PFSK-1 (cell line): ENCODE measurements at regions not wholly inside any gene's neighbourhood (a gene's known extent, or its start where the extent isn't known, plus 50 kb on each side); places are given as distances from the start of the nearest gene placed in this dataset.

Experiments
- FOXP2 ChIP-seq: optimal IDR thresholded peaks from 2 replicates; pipeline ENCODE3; 2011; ENCODE audit warnings: borderline replicate concordance, control low read depth, inconsistent platforms; ENCODE audit not compliant: insufficient read depth; ENCODE audit errors: extremely low read length, extremely low read depth
- POLR2AphosphoS5 ChIP-seq: IDR thresholded peaks from 2 replicates; pipeline ENCODE4 v1.6.1; 2012; ENCODE audit warnings: low read depth, mild to moderate bottlenecking, control low read depth, low read length, moderate library complexity
- SIN3A ChIP-seq: IDR thresholded peaks from 2 replicates; pipeline ENCODE4 v1.6.1; 2012; ENCODE audit warnings: mild to moderate bottlenecking, low read length, moderate library complexity, borderline replicate concordance; ENCODE audit not compliant: insufficient read depth
- TAF1 ChIP-seq: IDR thresholded peaks from 2 replicates; pipeline ENCODE4 v1.6.1; 2012; ENCODE audit warnings: low read length, control low read depth, borderline replicate concordance; ENCODE audit not compliant: insufficient read depth
- TF ChIP-seq, protein P1 (sequence below), 2 experiments: IDR thresholded peaks; 2 replicates each; pipeline versions ENCODE4 v1.6.1 to v1.8.0; 2011 to 2012; ENCODE audit warnings: low read depth in 2 of 2, low read length in 2 of 2, control low read depth in 1 of 2, inconsistent platforms in 1 of 2, mild to moderate bottlenecking in 1 of 2, moderate library complexity in 1 of 2; ENCODE audit not compliant: insufficient read depth in 1 of 2

DNA sequence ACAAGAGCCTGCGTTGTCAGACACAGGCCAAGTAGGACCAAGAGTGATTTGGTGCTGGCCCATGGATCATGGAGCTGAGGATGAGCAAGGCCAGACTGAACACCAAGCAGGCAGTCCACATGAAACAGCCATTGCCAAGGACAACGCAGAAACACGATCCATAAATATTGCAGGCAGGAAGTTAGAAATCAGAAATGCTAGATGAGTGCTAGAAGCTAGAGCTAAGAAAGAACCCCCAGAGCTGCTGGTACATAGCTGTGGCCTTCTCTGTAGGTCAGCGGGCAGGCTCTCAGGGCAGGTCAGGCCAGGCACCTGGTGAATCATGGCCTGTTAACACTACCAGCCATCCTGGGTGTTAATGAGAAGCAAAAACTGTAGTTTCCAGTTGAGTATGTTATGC is 119.7 kb downstream of the ALDH8A1 start:
- TF ChIP-seq POLR2AphosphoS5 (no peak), SIN3A (no peak), FOXP2 (no peak), TAF1 (no peak)
- TF ChIP-seq, protein P1, sequence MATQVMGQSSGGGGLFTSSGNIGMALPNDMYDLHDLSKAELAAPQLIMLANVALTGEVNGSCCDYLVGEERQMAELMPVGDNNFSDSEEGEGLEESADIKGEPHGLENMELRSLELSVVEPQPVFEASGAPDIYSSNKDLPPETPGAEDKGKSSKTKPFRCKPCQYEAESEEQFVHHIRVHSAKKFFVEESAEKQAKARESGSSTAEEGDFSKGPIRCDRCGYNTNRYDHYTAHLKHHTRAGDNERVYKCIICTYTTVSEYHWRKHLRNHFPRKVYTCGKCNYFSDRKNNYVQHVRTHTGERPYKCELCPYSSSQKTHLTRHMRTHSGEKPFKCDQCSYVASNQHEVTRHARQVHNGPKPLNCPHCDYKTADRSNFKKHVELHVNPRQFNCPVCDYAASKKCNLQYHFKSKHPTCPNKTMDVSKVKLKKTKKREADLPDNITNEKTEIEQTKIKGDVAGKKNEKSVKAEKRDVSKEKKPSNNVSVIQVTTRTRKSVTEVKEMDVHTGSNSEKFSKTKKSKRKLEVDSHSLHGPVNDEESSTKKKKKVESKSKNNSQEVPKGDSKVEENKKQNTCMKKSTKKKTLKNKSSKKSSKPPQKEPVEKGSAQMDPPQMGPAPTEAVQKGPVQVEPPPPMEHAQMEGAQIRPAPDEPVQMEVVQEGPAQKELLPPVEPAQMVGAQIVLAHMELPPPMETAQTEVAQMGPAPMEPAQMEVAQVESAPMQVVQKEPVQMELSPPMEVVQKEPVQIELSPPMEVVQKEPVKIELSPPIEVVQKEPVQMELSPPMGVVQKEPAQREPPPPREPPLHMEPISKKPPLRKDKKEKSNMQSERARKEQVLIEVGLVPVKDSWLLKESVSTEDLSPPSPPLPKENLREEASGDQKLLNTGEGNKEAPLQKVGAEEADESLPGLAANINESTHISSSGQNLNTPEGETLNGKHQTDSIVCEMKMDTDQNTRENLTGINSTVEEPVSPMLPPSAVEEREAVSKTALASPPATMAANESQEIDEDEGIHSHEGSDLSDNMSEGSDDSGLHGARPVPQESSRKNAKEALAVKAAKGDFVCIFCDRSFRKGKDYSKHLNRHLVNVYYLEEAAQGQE (IDR thresholded peaks at IDR 0.05; ENCODE audit: insufficient read depth in 1 of 2, low read depth in 2 of 2, low read length in 2 of 2) = no peak

DNA sequence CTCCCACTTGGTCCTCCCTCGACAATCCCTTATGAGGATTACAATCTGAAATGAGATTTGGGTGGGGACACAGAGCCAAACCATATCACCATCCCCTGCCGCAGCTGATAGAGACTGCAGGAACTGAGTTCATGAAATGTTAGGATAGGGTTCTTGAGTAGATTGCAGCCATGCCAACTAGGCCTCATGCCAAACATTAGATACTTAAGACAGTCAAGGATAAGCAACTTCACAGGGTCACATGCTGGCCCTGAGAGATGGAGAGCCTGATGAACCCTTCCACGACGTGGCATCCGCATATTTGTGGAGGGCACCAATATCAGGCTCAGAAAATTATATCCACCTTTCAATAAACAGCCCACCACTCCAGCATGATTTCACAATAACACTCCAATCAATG is 121.3 kb downstream of the ALDH8A1 start:
- TF ChIP-seq, protein P1 (IDR thresholded peaks at IDR 0.05; ENCODE audit: insufficient read depth in 1 of 2, low read depth in 2 of 2, low read length in 2 of 2) = no peak
- TF ChIP-seq POLR2AphosphoS5 (no peak), SIN3A (no peak), TAF1 (no peak)

DNA sequence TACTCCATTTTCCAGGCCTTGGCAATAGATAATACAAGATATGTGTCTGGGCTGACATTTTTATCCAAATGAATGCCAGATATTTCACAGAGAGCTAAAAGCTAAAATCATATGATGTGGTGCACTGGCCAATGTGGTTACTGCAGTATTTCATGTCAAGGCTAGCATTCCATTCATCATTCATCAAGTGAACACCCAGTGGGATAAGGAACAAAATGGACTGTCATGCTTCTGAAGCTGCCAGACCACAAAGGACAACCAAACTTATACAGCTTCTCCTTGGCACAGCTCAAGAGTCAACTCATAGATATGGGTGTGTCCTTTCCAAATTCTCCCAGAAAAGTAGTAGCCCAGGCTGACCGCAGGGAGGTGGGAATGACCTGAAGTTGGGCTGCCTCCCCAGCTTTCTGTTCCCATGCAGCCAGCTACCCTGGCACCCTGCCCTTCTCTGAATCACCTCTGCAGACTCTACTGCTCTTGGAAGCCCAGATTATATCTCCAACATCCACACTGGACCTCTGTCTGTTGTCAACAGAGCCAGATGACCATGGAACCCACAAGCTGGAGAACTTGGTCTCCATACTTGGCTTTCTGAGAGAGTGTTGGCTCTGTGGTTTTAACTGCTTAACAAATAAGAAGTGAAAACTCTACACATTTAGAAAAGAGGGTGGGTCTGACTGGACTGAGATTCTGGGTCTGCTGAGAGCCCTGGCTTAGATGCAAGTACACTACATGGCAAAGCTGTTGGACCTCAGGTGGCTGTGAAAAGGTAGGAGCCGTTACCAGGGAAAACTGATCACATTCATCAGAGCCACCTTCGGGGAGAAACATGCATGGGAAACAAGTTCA is 122.8 kb downstream of the ALDH8A1 start:
- TF ChIP-seq, protein P1 (IDR thresholded peaks at IDR 0.05; ENCODE audit: insufficient read depth in 1 of 2, low read depth in 2 of 2, low read length in 2 of 2) = no peak
- TF ChIP-seq SIN3A = no peak
- TF ChIP-seq POLR2AphosphoS5 = no peak
- TF ChIP-seq TAF1 = no peak
- TF ChIP-seq FOXP2 = no peak

DNA sequence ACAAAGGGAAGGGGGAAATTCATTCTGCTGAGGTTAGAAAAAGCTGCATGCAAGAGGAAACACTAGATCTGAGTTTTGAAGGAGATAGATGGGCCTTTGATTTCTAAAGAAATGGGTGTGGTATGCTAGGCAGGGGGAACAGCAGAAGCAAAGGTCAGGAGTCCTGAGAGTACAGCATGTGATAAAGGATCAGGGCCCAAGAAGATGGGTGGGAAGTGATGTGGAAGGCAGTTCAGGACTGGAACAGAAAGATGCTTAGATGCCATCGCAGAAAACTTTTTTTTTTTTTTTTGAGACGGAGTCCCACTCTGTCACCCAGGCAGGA is 126.2 kb downstream of the ALDH8A1 start:
- TF ChIP-seq POLR2AphosphoS5 = no peak
- no peak for TF ChIP-seq SIN3A
- TF ChIP-seq TAF1 = no peak
- TF ChIP-seq, protein P1 (IDR thresholded peaks at IDR 0.05; ENCODE audit: insufficient read depth in 1 of 2, low read depth in 2 of 2, low read length in 2 of 2) = no peak
